GM21723 (cell line): ENCODE measurements at regions not wholly inside any gene's neighbourhood (a gene's known extent, or its start where the extent isn't known, plus 50 kb on each side); places are given as distances from the start of the nearest gene placed in this dataset.

ENCODE experiments used
- ATAC-seq: cut with Tn5 transposase; IDR thresholded peaks from one replicate; pipeline ENCODE4 v1.9.1; 2021; ENCODE audit warnings: mild to moderate bottlenecking, moderate library complexity; ENCODE audit not compliant: unreplicated experiment

DNA sequence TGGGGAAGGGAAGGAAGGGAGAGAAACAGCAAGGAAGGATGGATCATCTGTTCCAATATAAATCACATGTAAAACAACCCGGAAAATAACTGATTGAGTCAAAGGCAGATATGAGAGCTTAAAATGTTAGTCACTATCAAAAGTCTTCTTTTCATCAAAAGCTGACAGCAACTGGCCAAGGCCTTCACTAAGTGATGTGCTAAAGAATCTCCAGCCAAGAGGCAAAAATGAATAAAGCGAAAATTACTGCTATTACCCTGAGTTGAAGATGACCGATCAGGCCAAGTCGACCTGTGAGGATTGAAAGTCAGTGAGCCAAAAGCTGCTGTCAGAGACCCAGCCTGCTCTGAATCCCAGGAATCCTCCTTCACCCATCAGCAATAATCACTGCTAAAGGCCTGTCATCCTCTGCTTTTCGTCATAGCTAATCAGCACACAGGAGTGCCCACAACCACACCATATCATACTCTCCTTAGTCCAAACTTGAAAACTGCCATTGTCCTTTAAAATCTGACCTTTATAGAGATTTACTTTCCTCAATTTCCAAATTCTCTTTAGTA, 736.9 kb downstream of the TLE1 start:
- ATAC-seq, result no peak

DNA sequence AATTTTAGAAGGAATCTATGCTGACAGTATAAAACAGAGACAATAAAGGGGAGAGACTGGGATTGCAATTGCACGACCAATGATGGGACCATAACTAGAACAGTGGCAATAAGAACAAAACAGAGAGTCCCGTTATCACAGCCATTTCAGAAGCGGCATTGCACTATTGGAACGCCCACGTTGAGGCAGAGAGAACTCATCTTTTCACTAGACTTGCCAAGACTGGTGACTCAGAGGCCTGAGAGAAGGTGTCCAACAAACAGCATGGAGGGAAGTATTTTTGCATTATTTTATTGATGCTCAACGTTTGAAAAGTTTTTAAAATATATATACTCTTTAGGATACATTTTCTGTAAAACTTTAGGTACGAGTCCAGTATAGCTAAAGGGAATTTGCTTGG, 737.7 kb downstream of the TLE1 start:
- ATAC-seq, result no peak

DNA sequence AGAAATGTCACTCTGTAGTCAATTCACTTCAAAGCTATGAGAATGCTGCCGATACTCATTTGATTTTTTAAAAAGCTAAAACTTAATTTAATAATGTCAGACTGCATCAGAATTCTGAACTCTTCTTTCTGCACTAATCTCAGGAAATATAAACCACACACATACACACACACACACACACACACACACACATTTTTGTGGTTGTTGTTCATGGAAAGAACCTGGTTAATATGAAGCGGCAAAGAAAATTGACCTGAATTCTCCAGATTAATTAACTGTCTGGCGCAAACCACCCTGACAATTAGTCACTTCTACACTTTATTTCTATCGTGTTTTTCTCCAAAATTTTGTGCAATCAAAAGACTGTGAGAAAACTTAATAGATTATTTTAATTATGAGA, 740.5 kb downstream of the TLE1 start:
- no peak for ATAC-seq

DNA sequence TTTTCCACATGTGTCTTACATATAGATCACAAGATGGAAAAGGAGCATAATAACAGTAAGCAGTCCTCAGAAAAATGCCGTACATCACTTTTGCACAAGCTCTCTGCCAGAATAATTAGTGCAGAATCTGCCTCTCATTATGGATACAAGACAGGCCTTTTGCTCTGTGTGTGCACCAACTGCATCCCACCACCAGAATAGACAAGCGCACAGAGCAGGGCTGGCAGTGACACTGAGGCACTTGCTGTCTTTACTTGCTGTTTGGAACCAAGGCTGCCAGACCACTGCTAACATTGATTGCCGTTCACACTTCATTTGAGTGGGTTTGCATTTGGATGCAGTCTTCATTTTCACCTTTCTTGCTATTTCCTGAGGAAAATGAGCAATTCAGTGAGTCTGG, 741.3 kb downstream of the TLE1 start:
- ATAC-seq, result no peak

DNA sequence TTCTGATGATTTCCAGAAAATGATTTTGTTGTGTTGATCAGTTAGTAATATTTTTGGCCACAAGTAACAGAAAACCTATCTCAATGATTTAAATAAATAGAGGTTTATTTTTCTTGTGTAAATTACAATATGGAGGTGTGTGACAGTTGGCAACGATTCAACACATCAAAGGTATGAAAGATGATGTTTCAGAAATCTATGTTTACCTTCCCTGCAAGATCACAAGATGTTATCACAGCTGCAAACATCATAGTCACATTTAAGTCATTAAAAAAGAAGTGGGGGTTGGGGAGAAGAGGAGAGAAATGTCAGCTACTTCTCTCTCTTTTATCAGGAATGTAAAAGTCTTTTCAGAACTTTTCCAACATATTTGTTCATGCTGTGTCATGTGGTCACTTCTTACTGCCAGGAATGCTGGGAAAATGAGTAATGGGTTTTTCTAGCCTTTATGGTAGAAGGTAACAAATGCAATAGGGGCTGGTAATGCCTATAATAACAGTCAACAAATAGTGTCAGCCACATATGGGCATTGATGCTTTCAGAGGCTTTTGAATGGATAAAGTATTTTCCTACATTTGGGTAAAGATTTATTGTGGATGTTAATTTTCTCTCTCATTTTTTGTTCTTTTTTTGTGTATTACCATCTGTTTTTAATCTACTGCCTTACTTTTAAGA, 742.7 kb downstream of the TLE1 start:
- no peak for ATAC-seq

DNA sequence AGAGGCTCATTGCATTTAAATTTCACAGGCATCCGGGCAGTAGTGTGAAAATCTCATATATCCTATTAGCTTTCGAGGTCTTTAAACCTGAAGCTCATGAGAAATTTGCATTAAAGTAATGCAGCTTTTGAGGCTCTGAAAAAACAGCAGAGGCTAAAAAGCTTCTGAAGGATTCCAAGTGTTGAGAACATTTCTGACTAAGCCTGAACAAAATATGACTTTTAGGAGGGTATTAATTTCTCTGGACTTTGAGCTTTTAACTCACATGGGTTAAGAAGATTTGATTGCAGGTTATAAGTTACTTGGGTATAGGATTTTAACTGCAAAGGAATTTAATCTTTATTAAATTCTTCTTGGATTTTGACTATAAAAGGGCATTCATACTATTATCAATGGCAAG, 743.9 kb downstream of the TLE1 start:
- ATAC-seq, result no peak

DNA sequence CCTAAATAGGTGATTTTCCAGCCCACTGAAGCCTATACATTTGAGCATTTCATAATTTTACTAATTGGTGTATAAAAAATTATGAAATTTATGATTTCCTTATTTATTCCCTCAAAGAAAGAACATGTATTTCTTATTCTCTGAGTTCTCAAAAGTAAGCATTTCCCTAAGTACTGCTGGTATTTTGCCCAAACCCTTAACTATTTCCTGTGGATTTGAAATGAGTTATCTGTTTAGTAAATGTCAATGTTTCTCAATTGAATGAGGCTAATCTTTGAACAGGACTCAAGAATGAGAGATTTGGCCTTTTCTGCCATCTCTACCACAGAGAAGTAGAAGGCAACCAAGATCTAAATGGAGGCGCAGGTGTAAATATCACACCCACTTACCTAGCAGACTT, 751.7 kb downstream of the TLE1 start:
- ATAC-seq, result no peak

DNA sequence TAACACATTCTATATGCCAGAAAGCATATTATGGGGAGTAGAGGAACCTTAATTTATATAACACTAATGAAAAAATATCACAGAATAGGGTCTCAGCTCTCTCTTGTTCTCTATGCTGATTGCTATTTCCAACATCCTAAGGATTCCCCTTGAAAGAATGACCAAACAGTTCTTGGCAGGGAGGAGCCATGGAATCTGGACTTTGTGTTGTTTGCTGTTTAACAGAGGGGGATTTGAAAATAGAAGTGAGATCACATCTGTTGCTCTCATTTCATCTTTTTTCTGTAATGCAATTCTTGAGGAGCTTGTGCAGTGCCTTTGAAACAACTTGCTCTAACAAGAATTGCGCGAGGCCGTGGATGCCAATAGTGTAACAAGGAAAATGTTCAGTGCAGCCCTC, 755.3 kb downstream of the TLE1 start:
- ATAC-seq, result no peak

DNA sequence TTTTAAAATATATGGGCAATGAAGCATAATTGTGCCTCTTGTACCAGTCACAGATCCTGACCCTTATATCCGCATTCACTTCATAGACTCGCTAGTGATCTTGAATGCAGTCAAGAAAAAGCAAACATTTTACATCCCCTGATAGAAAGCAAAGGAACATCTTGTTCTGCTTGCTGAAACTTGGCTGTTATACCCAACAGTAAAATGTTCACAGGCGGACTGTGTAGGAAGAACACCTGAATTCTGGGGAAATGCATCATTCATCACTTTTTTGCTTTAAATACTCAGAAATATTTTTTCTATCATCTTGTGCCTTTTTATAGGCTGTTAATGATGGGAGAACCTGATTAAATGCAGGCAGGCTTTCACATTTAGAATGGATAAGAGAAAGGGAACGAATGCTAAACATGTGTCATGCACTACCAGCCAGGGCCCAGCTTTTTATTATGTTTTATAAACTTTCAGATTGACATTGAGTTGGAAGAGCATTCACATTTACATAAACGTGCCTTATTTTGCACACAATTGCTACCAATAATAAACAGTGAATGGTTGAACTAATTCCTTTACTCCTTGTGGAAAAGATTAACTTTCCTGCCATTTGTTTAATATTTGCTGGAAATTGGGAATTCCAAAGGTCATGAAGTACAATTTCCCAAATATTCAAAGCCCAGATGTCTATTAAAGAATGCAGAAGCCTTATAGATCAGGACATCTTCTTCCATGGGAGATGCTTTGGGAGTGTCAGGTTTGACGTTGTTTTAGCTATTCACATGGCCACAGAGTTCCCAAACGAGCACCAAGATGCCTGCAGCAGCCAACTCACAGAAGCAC, 756.2 kb downstream of the TLE1 start:
- ATAC-seq, result no peak

DNA sequence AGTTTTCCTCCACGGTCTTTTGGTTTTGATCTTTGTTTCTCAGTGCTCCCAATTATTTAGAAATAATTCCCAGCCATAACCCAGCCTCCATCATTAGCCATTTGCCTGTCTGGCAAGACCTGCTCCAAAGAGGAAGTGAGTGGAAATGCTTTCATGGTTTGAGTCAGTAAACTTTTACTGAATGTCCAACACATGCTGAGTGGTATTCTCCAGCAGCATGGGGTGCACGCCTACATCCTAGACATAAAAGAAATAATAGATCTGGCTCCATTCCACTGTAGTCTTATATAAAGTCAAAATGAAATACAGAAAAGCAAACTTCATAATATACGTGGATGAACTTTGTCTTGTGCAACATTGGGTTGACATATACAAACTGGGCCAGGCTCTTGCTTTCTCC, 757.2 kb downstream of the TLE1 start:
- no peak for ATAC-seq

DNA sequence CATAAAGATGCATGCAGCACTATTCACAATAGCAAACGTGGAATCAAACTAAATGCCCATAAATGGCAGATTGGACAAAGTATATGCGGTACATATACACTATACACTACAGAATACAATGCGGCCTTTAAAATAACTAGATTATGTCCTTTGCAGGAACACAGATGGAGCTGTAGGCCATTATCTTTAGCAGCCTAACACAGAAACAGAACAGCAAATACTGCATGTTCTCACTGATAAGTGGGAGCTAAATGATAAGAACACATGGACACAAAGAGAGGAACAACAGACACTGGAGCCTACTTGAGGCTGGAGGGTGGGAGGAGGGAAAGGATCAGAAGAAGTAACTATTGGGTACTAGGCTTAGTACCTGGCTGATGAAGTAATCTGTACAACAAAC, 758.2 kb downstream of the TLE1 start:
- no peak for ATAC-seq

DNA sequence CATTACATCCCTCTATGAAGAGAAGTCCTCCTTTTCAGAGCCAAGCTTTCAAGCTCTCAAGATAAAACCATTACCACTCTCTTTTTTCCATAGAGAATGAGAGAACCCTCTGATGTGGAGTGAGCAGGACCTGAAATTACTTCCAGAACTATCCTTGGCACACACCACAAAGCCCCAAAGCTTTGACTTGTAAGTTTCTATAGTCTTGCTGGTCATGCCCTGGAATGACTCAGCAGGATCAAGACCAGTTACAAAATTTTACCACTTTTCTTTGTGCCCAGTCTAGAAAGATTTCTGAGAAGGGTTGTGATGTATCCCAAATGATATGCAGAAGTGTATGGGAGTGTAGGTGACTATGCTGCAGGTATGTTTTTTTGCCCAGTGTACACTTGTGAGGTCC, 760.6 kb downstream of the TLE1 start:
- ATAC-seq, result no peak

DNA sequence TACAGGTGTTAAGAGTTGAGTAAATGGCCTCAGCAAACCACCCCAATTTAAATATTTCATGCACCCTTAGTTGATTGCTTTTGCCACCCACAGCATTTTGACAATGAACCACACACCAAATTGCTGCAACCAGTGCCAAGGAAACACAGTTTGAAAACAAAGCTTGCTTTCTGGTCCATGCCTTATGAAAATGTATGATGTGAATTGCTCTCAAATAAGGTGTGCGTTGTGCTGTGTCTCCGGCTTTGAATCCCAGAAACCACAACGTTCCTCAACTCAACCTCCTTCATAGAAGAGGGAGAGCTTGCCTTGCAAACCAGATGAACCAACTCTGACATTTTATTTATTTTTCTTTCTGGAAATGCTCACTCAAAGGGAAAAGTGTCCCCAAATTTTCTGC, 762.7 kb downstream of the TLE1 start:
- no peak for ATAC-seq

DNA sequence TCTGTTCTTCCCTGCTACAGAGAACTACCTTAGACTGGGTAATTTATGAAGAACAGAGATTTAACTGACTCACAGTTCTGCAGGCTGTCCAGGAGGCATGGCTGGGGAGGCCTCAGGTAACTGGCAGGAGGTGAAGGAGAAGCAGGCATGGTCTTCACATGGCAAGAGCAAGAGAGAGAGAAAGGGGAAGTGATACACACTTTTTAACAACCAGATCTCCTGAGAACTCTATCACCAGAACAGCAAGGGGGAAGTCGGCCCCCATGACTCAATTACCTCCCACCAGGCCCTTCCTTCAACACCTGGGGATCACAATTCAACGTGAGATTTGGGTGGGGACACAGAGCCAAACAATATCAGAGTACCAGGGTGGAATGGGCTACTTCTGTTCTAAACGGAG, 766.8 kb downstream of the TLE1 start:
- ATAC-seq, result no peak

DNA sequence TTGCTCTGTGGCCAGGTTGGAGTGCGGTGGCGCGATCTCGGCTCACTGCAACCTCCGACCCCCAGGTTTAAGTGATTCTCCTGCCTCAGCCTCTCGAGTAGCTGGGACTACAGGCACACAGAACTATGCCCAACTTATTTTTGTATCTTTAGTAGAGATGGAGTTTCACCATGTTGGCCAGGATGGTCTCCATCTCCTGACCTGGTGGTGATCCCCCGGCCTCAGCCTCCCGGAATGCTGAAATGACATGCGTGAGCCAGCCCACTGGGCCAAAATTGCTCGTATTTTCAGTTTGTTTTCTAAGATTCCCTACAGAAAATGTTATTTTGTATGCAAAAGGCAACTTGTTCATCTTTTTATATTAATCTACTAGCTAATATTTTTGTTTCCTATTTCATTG, 782.6 kb downstream of the TLE1 start:
- no peak for ATAC-seq

DNA sequence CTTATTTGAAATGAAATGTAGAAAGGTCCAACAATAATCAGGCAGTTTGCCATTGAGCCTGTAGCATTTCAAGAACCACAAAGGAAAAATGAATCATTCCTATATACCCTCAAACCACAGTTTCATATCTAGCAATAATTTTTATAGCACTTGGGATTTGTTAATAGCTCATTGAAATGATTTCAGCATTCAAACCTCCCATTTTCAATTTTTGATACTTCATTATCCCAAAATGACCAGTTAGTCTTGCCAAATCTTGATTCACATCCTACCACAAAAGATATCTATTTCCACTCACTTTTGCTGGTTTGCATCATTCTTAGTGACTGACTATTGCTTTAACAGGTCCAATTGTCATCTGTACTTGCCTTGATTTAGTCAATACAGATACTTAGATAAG, 790.1 kb downstream of the TLE1 start:
- no peak for ATAC-seq

DNA sequence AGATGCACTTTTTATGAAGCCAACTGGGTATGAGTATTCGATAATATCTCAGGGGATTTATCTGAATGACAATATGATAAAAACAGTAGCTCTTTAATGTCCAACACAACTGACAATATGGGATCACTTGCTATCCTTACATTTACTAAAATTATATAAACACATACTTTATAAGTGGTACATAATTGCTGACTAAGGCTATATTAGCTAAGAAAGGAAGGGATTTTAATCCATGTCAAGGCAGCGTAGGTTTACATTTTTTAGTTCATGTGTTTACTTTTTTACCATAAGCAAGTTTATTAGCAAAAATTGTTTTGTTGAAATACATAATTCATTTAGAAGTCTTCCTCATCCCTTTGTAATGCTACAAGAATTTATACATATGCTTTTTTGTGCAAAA, 796.2 kb downstream of the TLE1 start:
- ATAC-seq, result no peak

DNA sequence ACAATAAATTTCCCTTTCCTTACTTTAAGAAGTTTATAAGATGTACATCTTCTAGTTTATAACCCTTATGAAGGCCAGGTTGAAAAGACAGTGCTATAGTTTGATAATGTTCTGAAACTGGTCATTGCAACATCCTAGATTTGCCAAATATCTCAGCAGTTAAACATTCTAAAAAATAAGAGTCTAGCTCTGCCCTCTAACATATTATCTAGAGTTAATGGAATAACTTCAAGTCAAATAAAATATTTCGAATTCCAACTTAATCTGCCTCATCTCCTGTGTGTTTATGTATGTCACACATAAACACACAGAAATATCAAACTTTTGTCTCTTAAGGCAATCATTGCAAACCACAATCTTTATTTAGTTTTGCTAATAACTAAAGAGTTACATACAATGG, 796.6 kb downstream of the TLE1 start:
- no peak for ATAC-seq

DNA sequence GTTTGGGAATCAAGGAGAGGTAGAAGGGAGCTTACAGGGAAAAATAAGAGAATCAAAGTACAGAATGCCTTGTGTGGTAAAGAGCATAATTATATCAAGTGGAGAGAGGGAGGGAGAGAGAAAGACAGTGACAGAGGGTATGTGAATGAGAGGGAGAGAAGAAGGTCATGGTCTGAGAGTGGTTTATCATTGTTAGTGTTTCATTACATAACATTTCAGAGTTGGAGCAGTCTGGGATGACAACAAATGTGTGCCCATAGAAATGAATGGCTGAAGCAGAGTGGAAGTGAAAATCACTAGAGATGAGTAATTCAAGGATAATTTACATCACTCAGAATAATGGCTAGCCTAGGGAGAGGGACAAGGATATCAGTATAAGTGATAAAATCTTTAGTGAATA, 799.2 kb downstream of the TLE1 start:
- ATAC-seq, result no peak

DNA sequence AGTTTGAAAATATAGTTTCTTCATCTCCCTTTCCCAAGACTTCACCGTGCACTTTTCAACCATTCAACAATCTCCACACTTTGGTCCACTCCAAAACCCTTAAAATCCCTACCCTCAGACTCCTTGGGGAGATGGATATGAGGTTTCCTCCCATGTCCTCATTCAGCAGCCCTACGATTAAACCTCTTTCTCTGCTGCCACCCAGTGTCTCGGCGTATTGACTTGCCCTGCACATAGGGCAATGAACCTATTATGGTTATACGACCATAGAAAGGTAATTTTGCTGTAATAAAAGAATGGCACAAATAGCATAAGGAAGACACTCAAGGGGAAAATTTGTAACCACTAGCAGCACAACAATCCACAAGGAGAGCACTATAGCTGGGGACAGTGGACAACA, 803.5 kb downstream of the TLE1 start:
- ATAC-seq, result no peak

DNA sequence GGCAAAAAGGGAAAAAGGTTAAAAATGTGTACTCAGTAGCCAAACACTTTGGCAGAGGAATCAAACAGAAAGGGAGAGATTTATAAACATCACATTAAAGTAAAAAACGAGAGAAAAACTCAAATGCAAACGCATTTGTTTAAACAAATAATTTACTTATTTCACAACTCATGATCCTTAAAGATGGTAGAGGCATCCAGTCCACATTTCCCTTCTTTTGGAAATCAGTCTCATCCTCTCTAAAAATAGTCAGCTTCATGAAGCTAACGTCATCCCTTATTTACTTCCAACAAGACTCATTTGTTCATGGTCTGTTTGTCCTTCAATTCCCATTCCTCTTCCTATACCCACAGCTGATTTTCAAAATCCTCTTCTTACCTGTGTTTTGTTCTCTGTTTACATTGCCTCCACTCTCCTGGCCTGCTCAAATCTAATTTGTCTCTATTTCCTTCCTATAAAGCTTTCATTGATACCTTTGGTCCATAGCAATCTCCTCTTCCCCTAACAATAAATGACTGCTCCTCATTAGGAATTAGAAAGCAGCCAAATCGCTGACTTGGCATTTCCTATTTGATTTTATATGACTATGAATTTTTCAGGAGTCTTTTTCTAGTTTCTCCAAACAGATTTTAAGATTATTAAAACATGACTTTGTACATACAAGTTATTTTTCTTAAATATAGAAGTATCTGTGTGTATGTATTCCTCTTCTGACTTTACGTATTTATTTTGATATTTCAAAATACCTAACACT, 805.3 kb downstream of the TLE1 start:
- no peak for ATAC-seq

DNA sequence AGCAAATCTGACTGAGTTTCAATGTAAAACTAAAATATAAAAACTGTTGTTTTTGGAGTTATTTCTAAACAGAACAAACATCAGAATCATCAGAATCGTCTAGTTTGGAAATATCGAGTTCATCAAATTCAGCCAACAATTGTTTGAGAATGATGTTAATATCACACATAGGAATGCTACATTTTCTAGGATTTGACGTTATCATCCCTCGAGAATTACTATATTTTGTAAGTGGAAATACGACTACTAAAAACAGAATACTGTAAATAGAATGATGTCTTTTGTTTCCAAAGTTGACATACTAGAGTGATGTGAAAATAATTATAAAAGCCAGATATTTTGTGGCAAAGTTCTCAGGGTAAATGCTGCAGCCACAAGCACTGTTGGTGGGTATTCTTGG, 805.9 kb downstream of the TLE1 start:
- ATAC-seq, result no peak
